ENCODE measurements at regions not wholly inside any gene's neighbourhood (a gene's known extent, or its start where the extent isn't known, plus 50 kb on each side); places are given as distances from the start of the nearest gene placed in this dataset.

GRCh38 chr18:28409811-28410210, 232.9 kb upstream of the CDH2 start:
- DNase-seq, result no peak

- no peak for DNase-seq
Observed at GRCh38 chr18:28408528-28408927, 231.6 kb upstream of the CDH2 start.

- no peak for DNase-seq
Observed at GRCh38 chr18:28407681-28408080, 230.8 kb upstream of the CDH2 start.

- no peak for DNase-seq
Observed at GRCh38 chr18:28406533-28406932, 229.6 kb upstream of the CDH2 start.

GRCh38 chr18:28404694-28405093, 227.8 kb upstream of the CDH2 start:
- no peak for DNase-seq

- no peak for DNase-seq
Observed at GRCh38 chr18:28399781-28400362, 222.9 kb upstream of the CDH2 start.

GRCh38 chr18:28398471-28398870, 221.5 kb upstream of the CDH2 start:
- DNase-seq, result no peak

- DNase-seq, result no peak
Observed at GRCh38 chr18:28390022-28390421, 213.1 kb upstream of the CDH2 start.

GRCh38 chr18:28382215-28382879, 205.4 kb upstream of the CDH2 start:
- DNase-seq, result no peak

- no peak for DNase-seq
Observed at GRCh38 chr18:28372186-28372585, 195.3 kb upstream of the CDH2 start.

GRCh38 chr18:28366676-28367075, 189.7 kb upstream of the CDH2 start:
- DNase-seq, result no peak

GRCh38 chr18:28365411-28365831, 188.5 kb upstream of the CDH2 start:
- DNase-seq, result no peak

- DNase-seq, result no peak
Observed at GRCh38 chr18:28363124-28363523, 186.2 kb upstream of the CDH2 start.

GRCh38 chr18:28359176-28359575, 182.2 kb upstream of the CDH2 start:
- DNase-seq, result no peak

- no peak for DNase-seq
Observed at GRCh38 chr18:28357766-28358401, 181.0 kb upstream of the CDH2 start.

- no peak for DNase-seq
Observed at GRCh38 chr18:28350821-28351220, 173.9 kb upstream of the CDH2 start.

GRCh38 chr18:28342231-28342630, 165.3 kb upstream of the CDH2 start:
- no peak for DNase-seq

- no peak for DNase-seq
Observed at GRCh38 chr18:28338316-28338715, 161.4 kb upstream of the CDH2 start.

GRCh38 chr18:28334516-28334915, 157.6 kb upstream of the CDH2 start:
- no peak for DNase-seq

GRCh38 chr18:28332071-28332470, 155.1 kb upstream of the CDH2 start:
- no peak for DNase-seq

GRCh38 chr18:28331551-28331950, 154.6 kb upstream of the CDH2 start:
- DNase-seq, result no peak

- no peak for DNase-seq
Observed at GRCh38 chr18:28313602-28314001, 136.7 kb upstream of the CDH2 start.

GRCh38 chr18:28288784-28289183, 111.9 kb upstream of the CDH2 start:
- no peak for DNase-seq

- DNase-seq, result no peak
Observed at GRCh38 chr18:28287146-28287545, 110.2 kb upstream of the CDH2 start.

- DNase-seq, result no peak
Observed at GRCh38 chr18:28284132-28284531, 107.2 kb upstream of the CDH2 start.
